ENCODE measurements at regions not wholly inside any gene's neighbourhood (a gene's known extent, or its start where the extent isn't known, plus 50 kb on each side); places are given as distances from the start of the nearest gene placed in this dataset.

DNA sequence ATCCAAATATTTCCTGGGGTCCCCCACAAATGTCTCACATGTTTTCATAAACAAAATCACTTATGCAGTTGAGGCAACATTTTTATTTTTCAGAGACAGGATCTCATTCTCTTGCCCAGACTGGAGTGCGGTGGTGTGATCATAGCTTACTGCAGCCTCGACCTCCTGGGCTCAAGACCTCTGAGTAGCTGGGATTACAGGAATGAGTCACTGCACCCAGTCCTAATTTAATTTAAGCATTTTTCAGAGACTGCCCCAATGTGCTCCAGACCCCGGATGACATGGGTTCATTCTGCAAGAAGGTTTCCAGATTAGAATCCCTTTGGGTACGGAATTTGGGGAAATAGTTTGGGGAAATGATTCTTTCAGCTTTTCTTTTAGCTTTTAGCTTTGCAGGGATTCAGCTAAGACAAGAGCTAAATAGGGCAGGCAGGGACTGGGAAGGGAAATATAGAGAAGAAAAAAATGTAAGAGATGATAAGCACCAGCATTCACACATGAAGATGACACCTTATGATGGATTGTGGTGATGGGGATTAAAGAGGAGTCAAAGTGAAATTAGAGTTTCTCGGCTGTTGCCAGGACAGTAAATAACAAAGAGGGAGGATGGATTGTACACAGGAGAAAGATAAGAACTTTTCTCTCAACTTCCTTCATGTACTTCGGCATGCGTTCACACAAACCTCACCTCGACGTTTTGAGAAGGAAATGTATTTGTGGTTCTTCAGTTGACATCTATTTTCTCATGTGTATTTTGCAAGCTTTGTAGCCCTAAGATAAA is 169.4 kb upstream of the TAB2 start:
- in situ Hi-C loops (cut with MboI; ENCODE audit: low pct_unique_long_range_greater_than_20kb, low sequenced_read_pairs) = no loop called here
- peak; percentile 47 for DNase-seq

DNA sequence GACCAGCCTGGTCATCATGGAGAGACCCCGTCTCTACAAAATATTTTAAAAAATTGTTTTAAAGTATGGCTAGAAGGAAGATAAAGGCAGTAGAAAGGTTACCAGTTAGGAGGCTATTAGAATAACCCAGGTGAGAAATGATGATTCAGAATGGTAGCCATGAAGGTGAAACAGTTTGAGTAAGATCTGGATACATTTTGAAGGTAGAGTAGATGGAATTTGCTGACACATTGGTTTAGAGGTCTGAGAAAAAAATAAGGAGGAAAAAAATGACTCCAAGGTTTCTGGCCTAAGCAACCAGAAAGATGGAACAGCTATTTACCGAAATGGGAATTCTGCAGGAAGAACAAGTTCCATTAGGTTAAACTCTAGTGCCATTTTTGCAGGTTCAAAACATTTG is 167.9 kb upstream of the TAB2 start:
- in situ Hi-C loops (cut with MboI; ENCODE audit: low pct_unique_long_range_greater_than_20kb, low sequenced_read_pairs) = no loop called here
- DNase-seq = no peak

DNA sequence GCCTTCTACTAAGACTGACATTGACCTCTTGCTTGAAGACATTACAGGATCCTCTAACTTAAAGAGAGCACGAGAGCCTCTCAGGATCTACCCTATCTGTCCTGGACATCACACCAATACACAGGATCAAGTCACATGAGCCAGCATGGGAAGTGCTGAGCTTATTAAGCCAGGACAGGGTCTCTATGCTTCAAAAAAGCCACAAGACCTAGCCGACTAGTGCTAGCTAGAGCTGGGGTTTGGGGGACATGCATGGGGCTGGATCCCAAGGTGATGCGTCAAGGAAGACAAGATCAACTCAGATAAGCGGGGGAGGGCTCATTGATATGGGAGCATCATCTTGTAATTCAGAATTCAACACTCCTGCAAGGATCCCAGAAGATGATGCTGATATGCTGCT is 167.2 kb upstream of the TAB2 start:
- in situ Hi-C loops (cut with MboI; ENCODE audit: low pct_unique_long_range_greater_than_20kb, low sequenced_read_pairs) = no loop called here

GRCh38 chr6:149150801-149151398 is 166.6 kb upstream of the TAB2 start:
- in situ Hi-C loops (cut with MboI; ENCODE audit: low pct_unique_long_range_greater_than_20kb, low sequenced_read_pairs) = no loop called here
- DNase-seq = no peak

More for the DNA sequence above, 167.2 kb upstream of the TAB2 start:
- DNase-seq = no peak

DNA sequence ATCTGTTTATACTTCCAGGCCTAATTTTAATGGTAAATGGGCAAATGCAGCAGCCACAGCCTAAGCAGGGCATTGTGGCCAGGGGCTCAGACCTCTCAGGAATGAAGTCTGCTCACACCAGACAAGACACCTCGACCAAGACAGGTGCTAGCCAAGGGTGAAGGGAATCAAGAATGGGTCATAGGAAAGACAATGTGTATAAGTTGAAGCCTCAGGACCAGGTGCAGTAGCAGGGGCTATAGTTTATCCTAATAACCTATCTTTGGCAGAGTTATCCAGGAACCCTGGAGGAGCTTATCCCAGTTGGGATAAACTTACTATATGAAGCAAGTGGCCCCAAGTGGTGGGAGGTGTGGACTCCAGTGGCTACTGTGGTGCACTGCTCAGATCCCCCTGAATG is 165.0 kb upstream of the TAB2 start:
- in situ Hi-C loops (cut with MboI; ENCODE audit: low pct_unique_long_range_greater_than_20kb, low sequenced_read_pairs) = no loop called here

DNA sequence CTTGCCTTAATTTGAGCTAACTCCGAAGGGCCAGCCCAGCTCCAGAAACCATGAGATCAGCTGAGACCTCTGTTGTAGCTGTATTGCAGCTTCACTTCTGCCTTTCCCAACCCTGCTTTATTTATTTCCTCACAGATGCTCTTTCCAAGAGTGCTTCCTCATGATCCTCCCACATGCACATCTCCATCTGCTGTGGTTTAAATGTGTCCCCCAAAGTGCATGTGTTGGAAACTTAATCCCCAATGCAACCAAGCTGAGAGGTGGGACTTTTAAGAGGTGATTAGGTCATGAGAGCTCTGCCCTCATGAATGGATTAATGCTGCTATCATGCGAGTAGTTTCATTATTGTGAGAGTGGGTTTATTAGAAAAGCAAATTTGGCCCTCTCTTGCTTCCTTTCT is 164.4 kb upstream of the TAB2 start:
- in situ Hi-C loops (cut with MboI; ENCODE audit: low pct_unique_long_range_greater_than_20kb, low sequenced_read_pairs) = no loop called here
- peak; percentile 55 for DNase-seq

More for the DNA sequence above, 165.0 kb upstream of the TAB2 start:
- DNase-seq = no peak

DNA sequence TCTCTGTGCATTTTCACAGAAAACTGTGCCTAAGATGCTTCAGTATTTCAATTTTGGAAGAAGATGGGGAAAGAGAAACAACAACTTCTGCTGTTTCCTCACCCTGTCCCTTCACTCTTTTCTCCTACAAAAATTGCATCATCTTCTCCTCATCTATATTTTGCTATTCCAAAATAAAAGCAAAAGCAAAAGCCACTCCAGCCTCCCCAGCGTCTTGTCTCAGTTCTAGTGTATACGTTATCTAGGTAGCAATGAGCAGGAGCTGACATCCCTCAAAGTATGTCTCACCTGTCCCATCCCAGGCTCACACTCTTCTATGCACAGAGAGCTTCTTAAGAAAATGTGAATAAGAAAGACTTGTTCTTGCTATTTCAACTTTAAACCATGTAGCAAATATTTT is 163.8 kb upstream of the TAB2 start:
- DNase-seq = no peak
- in situ Hi-C loops (cut with MboI; ENCODE audit: low pct_unique_long_range_greater_than_20kb, low sequenced_read_pairs) = no loop called here

- in situ Hi-C loops (cut with MboI; ENCODE audit: low pct_unique_long_range_greater_than_20kb, low sequenced_read_pairs) = no loop called here
- no peak for DNase-seq
Measured at GRCh38 chr6:149154261-149154821, 163.2 kb upstream of the TAB2 start.

- no peak for DNase-seq
- in situ Hi-C loops (cut with MboI; ENCODE audit: low pct_unique_long_range_greater_than_20kb, low sequenced_read_pairs) = no loop called here
Measured at GRCh38 chr6:149157126-149157525, 160.4 kb upstream of the TAB2 start.

- in situ Hi-C loops (cut with MboI; ENCODE audit: low pct_unique_long_range_greater_than_20kb, low sequenced_read_pairs) = no loop called here
- no peak for DNase-seq
Measured at GRCh38 chr6:149158076-149158475, 159.4 kb upstream of the TAB2 start.

GRCh38 chr6:149160943-149161342 is 156.6 kb upstream of the TAB2 start:
- in situ Hi-C loops (cut with MboI; ENCODE audit: low pct_unique_long_range_greater_than_20kb, low sequenced_read_pairs) = no loop called here
- no peak for DNase-seq

DNA sequence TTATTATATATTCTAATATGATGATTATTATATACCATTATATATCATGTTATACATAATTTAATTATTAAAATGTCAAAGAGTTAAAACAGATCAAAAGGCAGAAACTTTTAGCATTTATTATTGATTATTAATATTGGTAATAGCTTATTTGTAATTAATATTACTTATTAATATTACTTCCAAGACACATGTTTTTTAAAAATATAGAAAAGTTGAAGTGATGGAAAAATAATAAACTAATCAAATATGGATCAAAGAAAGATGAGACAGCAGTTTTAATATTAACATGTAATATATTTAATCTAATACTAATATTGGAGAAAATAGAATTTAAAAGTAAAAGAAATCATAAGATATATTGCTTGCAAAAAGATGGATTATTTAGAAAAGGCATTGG is 154.6 kb upstream of the TAB2 start:
- in situ Hi-C loops (cut with MboI; ENCODE audit: low pct_unique_long_range_greater_than_20kb, low sequenced_read_pairs) = no loop called here
- no peak for DNase-seq

DNA sequence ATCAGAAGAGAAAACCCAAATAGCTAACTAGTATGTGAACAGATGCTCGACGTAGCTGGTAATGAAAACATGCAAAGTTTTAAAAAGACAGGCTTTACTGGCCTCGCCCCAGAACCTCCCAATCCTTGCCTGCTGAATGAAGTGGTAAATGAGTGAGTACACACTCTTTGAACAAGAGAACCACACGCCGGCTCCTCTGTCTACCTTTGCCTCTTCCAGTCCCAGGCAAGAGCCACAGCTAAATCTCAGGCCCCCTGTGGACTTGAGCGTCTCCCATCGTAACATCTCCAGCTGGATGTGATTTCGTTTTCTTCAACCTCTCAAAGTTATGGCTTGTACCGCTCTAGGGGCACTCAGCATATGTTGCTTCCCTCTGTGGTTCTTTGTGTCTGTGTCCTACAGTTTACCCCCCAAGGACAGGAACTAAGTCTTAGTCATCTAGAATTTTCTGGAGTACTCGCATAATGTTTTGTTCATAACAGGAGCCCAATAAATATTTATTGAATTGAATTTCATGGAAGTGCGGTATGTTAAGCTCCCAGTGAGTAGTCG is 153.2 kb upstream of the TAB2 start:
- DNase-seq = no peak
- in situ Hi-C loops (cut with MboI; ENCODE audit: low pct_unique_long_range_greater_than_20kb, low sequenced_read_pairs) = no loop called here

GRCh38 chr6:149166336-149166735 is 151.2 kb upstream of the TAB2 start:
- DNase-seq = no peak
- in situ Hi-C loops (cut with MboI; ENCODE audit: low pct_unique_long_range_greater_than_20kb, low sequenced_read_pairs) = no loop called here

GRCh38 chr6:149166747-149167146 is 150.8 kb upstream of the TAB2 start:
- no peak for DNase-seq
- in situ Hi-C loops (cut with MboI; ENCODE audit: low pct_unique_long_range_greater_than_20kb, low sequenced_read_pairs) = no loop called here

GRCh38 chr6:149168968-149169367 is 148.5 kb upstream of the TAB2 start:
- peak; percentile 49 for DNase-seq
- in situ Hi-C loops (cut with MboI; ENCODE audit: low pct_unique_long_range_greater_than_20kb, low sequenced_read_pairs) = no loop called here

- in situ Hi-C loops (cut with MboI; ENCODE audit: low pct_unique_long_range_greater_than_20kb, low sequenced_read_pairs) = no loop called here
- DNase-seq = no peak
Measured at GRCh38 chr6:149169761-149170511, 147.6 kb upstream of the TAB2 start.

GRCh38 chr6:149170564-149171452 is 146.7 kb upstream of the TAB2 start:
- in situ Hi-C loops (cut with MboI; ENCODE audit: low pct_unique_long_range_greater_than_20kb, low sequenced_read_pairs) = no loop called here
- DNase-seq = no peak

DNA sequence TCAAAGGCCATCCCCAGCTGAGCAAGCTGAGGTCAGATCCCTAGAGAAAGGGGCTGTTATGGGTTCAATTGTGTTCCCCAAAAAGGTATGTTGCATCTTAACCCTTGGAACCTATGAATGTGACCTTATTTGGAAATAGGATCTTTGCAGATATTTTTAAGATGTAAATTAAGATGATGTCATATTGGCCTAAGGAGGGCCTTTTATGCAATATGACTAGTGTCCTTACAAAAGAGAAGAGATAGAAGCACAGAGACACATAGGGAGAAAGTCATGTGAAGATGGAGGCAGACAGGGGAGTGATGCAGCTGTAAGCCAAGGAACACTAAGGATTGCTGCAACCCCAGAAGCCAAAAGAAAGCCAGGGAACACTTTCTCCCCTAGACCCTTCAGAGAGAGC is 144.3 kb upstream of the TAB2 start:
- no peak for DNase-seq
- in situ Hi-C loops (cut with MboI; ENCODE audit: low pct_unique_long_range_greater_than_20kb, low sequenced_read_pairs) = no loop called here

Measured in KBM-7 (cell line).